ENCODE measurements at regions not wholly inside any gene's neighbourhood (a gene's known extent, or its start where the extent isn't known, plus 50 kb on each side); places are given as distances from the start of the nearest gene placed in this dataset.
"Not testable (repeated sequence)": the region's sequence is repeated elsewhere in the genome, so short reads cannot be mapped to it uniquely, and the experiment has no call there.

GRCh38 chr5:98319299-98320011 is 454.0 kb upstream of the RGMB start:
- Mint-ChIP-seq H3K36me3 (ENCODE audit: low read depth) (no peaks in the 10 kb centered on the region), H3K27me3 (no peaks in the 10 kb centered on the region), H3K27ac (no peak overlapping the region), H3K4me3 (no peak overlapping the region), H3K4me1 (no peaks in the 10 kb centered on the region), H3K9me3 (no peaks in the 10 kb centered on the region)
- ChIA-PET CTCF (no interaction called here), POLR2A (no interaction called here)
- TF ChIP-seq, protein P1, sequence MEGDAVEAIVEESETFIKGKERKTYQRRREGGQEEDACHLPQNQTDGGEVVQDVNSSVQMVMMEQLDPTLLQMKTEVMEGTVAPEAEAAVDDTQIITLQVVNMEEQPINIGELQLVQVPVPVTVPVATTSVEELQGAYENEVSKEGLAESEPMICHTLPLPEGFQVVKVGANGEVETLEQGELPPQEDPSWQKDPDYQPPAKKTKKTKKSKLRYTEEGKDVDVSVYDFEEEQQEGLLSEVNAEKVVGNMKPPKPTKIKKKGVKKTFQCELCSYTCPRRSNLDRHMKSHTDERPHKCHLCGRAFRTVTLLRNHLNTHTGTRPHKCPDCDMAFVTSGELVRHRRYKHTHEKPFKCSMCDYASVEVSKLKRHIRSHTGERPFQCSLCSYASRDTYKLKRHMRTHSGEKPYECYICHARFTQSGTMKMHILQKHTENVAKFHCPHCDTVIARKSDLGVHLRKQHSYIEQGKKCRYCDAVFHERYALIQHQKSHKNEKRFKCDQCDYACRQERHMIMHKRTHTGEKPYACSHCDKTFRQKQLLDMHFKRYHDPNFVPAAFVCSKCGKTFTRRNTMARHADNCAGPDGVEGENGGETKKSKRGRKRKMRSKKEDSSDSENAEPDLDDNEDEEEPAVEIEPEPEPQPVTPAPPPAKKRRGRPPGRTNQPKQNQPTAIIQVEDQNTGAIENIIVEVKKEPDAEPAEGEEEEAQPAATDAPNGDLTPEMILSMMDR (IDR thresholded peaks at IDR 0.05): no peak
- DNase-seq (no peak), ATAC-seq (ENCODE audit: low read depth) (no peak)
- intact Hi-C loops (cut with micrococcal nuclease): no loop called here

- H3K4me1 Mint-ChIP-seq: no peaks in the 10 kb centered on the region
Observed at GRCh38 chr5:98320343-98320742, 453.1 kb upstream of the RGMB start.

DNA sequence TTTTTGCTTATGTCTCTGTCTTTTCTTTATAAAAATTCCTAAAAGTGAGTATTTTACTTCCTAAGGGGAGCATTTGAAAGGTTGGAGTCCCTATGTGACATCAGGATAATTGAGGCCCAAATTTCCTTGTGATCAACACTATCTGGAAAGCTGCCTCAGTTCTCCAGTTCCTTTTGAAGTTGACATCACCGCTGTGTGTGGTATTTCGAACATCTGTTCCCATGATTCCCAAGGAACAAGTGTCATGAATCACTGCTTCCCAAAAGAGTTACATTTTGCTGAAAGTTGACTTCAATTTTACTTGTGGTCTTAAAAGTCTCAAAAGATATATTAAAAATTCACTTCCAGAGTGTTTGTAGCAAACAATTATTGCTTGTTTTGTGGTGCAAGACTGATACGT is 452.1 kb upstream of the RGMB start:
- Mint-ChIP-seq H3K27me3 (no peaks in the 10 kb centered on the region), H3K4me3 (no peak overlapping the region), H3K4me1 (no peaks in the 10 kb centered on the region), H3K36me3 (ENCODE audit: low read depth) (no peaks in the 10 kb centered on the region), H3K27ac (no peak overlapping the region), H3K9me3 (no peaks in the 10 kb centered on the region)
- intact Hi-C loops (cut with micrococcal nuclease): no loop called here
- ChIA-PET CTCF (no interaction called here), POLR2A (no interaction called here)
- ATAC-seq (ENCODE audit: low read depth) (no peak), DNase-seq (no peak)
- TF ChIP-seq, protein P1 (IDR thresholded peaks at IDR 0.05): no peak

More at GRCh38 chr5:98320343-98320742, 453.1 kb upstream of the RGMB start:
- POLR2A ChIA-PET: no interaction called here
- no peak overlapping the region for H3K27ac Mint-ChIP-seq
- H3K27me3 Mint-ChIP-seq: no peaks in the 10 kb centered on the region
- ATAC-seq (ENCODE audit: low read depth) (no peak), DNase-seq (no peak)
- no peaks in the 10 kb centered on the region for H3K9me3 Mint-ChIP-seq
- CTCF ChIA-PET: no interaction called here
- no peak overlapping the region for H3K4me3 Mint-ChIP-seq
- TF ChIP-seq, protein P1 (IDR thresholded peaks at IDR 0.05): no peak
- no peaks in the 10 kb centered on the region for H3K36me3 Mint-ChIP-seq (ENCODE audit: low read depth)
- intact Hi-C loops (cut with micrococcal nuclease): no loop called here

- H3K9me3 Mint-ChIP-seq; intact Hi-C loops (cut with micrococcal nuclease); POLR2A ChIA-PET; H3K27ac Mint-ChIP-seq; DNase-seq; H3K27me3 Mint-ChIP-seq; H3K4me1 Mint-ChIP-seq; ATAC-seq (ENCODE audit: low read depth); H3K36me3 Mint-ChIP-seq (ENCODE audit: low read depth); H3K4me3 Mint-ChIP-seq: not testable (repeated sequence)
- CTCF ChIA-PET: interaction anchor here (0.6 kb wide), 1 partner anchor 1980 kb away, joined by 3 read pairs; no protein-coding TSS in a partner anchor
Observed at GRCh38 chr5:98325187-98325586, 448.3 kb upstream of the RGMB start.

DNA sequence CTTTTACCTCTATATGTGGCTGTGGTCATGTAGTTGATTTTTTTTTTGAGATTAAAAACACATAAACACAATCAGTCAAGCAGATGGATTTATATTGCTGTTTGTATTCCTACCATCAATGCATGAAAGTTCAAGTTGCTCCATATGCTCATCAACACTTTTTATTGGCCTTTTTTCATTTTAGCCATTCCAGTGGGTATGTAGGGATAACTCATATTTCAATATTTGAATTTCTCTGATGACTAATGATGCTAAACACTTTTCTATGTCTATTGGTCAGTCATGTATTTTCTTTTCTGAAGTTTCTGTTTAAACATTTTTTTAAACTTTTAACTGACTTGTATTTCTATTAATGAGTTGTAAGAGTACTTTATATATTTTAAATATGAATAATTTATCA is 445.4 kb upstream of the RGMB start:
- DNase-seq: no peak
- POLR2A ChIA-PET: no interaction called here
- TF ChIP-seq, protein P1 (IDR thresholded peaks at IDR 0.05): no peak
- Mint-ChIP-seq H3K36me3 (ENCODE audit: low read depth) (no peaks in the 10 kb centered on the region), H3K4me1 (no peaks in the 10 kb centered on the region), H3K27me3 (no peaks in the 10 kb centered on the region), H3K9me3 (peaks cover 2% of the 10 kb centered on the region), H3K4me3 (no peak overlapping the region), H3K27ac (no peak overlapping the region)
- ATAC-seq (ENCODE audit: low read depth): no peak
- intact Hi-C loops (cut with micrococcal nuclease): no loop called here
- CTCF ChIA-PET: no interaction called here

DNA sequence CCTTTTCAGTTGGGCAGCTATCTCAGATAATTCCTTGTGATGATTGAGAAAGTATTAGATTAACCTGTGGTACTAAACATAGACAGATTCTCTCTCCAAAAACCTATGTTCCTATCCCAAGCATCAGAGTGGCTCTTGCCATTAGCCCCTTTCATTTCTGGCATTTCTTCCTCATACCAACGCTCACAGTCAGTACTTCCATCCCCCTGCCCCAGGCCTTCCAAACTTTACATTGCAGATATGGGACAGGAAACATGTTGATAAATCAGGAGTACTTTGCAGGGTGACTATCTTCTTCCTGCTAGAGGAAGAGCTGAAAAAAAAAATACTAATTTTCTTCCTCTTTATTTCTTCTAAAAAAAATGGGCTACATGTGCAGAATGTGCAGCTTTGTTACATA is 442.6 kb upstream of the RGMB start:
- intact Hi-C loops (cut with micrococcal nuclease): no loop called here
- ChIA-PET CTCF (no interaction called here), POLR2A (no interaction called here)
- TF ChIP-seq, protein P1 (IDR thresholded peaks at IDR 0.05): no peak
- DNase-seq: no peak
- H3K4me3 Mint-ChIP-seq: no peak overlapping the region
- no peaks in the 10 kb centered on the region for H3K36me3 Mint-ChIP-seq (ENCODE audit: low read depth)
- ATAC-seq (ENCODE audit: low read depth): no peak
- peaks cover 2% of the 10 kb centered on the region for H3K9me3 Mint-ChIP-seq
- no peak overlapping the region for H3K27ac Mint-ChIP-seq
- no peaks in the 10 kb centered on the region for H3K4me1 Mint-ChIP-seq
- H3K27me3 Mint-ChIP-seq: no peaks in the 10 kb centered on the region

Measured in activated B cell treated with CpG ODN at 0.5 μM for 24 hours (primary cell).